OCI-LY3 (cell line): ENCODE measurements at regions not wholly inside any gene's neighbourhood (a gene's known extent, or its start where the extent isn't known, plus 50 kb on each side); places are given as distances from the start of the nearest gene placed in this dataset.

Experiments used
- EZH2phosphoT487 ChIP-seq: fragments of 200-600 bp; shearing (Covaris generic); IDR thresholded peaks from 2 replicates; pipeline ENCODE4 v1.6.1; 2018; ENCODE audit warnings: antibody characterized with exemption, mixed run types, low read depth
- TF ChIP-seq, protein P1 (sequence below): fragments of 200-600, 300-600 bp; sonication (generic); IDR thresholded peaks from 2 replicates; pipeline ENCODE4 v1.5.1; 2014; ENCODE audit warnings: antibody characterized with exemption, low read length, low read depth

DNA sequence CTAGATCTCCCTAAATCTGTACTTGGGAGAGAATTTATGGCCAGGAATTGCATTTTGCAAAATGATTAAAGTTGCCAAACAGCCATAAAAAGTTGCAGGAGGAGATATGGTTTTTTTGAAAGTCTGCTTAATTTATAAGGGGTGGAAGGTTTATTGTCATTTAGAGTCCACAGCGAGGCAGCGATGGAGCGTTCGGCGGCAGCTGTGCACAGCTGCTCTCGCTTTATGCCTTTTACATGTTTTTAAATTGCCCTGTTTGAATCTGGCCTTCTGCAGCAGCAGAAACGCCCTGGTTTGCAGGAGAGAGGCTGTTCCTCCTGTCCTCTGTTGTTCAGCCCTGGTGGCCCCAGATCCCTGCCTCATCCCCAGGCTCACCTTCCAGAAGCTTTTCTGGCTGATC lies 144.9 kb upstream of the POU3F1 start:
- TF ChIP-seq EZH2phosphoT487 = no peak
- TF ChIP-seq, protein P1, sequence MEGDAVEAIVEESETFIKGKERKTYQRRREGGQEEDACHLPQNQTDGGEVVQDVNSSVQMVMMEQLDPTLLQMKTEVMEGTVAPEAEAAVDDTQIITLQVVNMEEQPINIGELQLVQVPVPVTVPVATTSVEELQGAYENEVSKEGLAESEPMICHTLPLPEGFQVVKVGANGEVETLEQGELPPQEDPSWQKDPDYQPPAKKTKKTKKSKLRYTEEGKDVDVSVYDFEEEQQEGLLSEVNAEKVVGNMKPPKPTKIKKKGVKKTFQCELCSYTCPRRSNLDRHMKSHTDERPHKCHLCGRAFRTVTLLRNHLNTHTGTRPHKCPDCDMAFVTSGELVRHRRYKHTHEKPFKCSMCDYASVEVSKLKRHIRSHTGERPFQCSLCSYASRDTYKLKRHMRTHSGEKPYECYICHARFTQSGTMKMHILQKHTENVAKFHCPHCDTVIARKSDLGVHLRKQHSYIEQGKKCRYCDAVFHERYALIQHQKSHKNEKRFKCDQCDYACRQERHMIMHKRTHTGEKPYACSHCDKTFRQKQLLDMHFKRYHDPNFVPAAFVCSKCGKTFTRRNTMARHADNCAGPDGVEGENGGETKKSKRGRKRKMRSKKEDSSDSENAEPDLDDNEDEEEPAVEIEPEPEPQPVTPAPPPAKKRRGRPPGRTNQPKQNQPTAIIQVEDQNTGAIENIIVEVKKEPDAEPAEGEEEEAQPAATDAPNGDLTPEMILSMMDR = no peak
